K562 (cell line): ENCODE measurements at regions not wholly inside any gene's neighbourhood (a gene's known extent, or its start where the extent isn't known, plus 50 kb on each side); places are given as distances from the start of the nearest gene placed in this dataset.

Experiments
- ATAC-seq: fragments of 200-7000 bp; cut with Tn5 transposase; 3 replicates; pipeline ENCODE4 v1.9.1; 2020; ENCODE audit warnings: moderate library complexity
- BruUV-seq: library from RNA; stranded (reverse); fragments of 400-500 nt; replicated peaks from 2 replicates; lab custom pipeline; 2021; lab: Mats Ljungman, UMichigan
- CTCF ChIA-PET: fragments of 300-600 bp; formaldehyde crosslinking; extraction: SDS; loops from one replicate; lab custom pipeline; 2021; ENCODE audit warnings: low intra/inter-chr PET ratio; lab: Yijun Ruan, JAX
- POLR2A ChIA-PET: fragments of 300-600, 350-650 bp; sonication (Branson Sonifier 250); formaldehyde crosslinking; extraction: SDS; loops from one replicate; lab custom pipeline; 2021; ENCODE audit warnings: antibody characterized with exemption, inconsistent platforms; lab: Yijun Ruan, JAX
- DNase-seq, 4 experiments: peaks; one replicate each; pipeline versions ENCODE4 v3.0.0 to v3.0.0-alpha.2; 2011 to 2018; ENCODE audit warnings: low spot score in 3 of 4, mixed read lengths in 3 of 4; ENCODE audit errors: extremely low read depth in 1 of 4
- FAIRE-seq: peaks from 2 replicates; lab custom pipeline; 2011; peaks lifted over from hg19 to GRCh38; lab: Jason Lieb, UNC
- H2AFZ ChIP-seq: 2 replicates; pipeline ENCODE4 v1.6.0; 2011; ENCODE audit warnings: low read depth, low read length, control low read depth, inconsistent platforms
- H3K27ac ChIP-seq: fragments of 200-600 bp; 3 replicates; pipeline ENCODE4 v1.8.0; 2011; ENCODE audit warnings: low read depth, mild to moderate bottlenecking, control low read depth, inconsistent platforms, low read length, moderate library complexity, mixed read lengths; ENCODE audit errors: extremely low read depth
- H3K27me3 ChIP-seq, 2 experiments: fragments of 300-600 bp in 1 of 2; 2 replicates in 1 of 2; 3 replicates in 1 of 2; pipeline versions ENCODE4 v1.6.0 to v1.8.0; 2011; ENCODE audit warnings: inconsistent platforms in 2 of 2, low read length in 2 of 2, mild to moderate bottlenecking in 1 of 2, mixed read lengths in 1 of 2, moderate library complexity in 1 of 2; ENCODE audit not compliant: control insufficient read depth in 2 of 2, insufficient read depth in 2 of 2
- H3K36me3 ChIP-seq: fragments of 300-600 bp; 3 replicates; pipeline ENCODE4 v1.8.0; 2011; ENCODE audit warnings: mild to moderate bottlenecking, low read length, inconsistent platforms; ENCODE audit not compliant: control insufficient read depth, insufficient read depth
- H3K4me1 ChIP-seq, 2 experiments: fragments of 200-600 bp in 1 of 2; replicated peaks in 1 of 2; 2 replicates in 1 of 2; 3 replicates in 1 of 2; pipeline versions ENCODE4 v1.5.1 to v1.8.0; 2011; ENCODE audit warnings: inconsistent platforms in 2 of 2, low read length in 2 of 2, mild to moderate bottlenecking in 1 of 2, mixed read lengths in 1 of 2, moderate library complexity in 1 of 2; ENCODE audit not compliant: control insufficient read depth in 2 of 2, insufficient read depth in 2 of 2
- H3K4me2 ChIP-seq: 2 replicates; pipeline ENCODE4 v1.6.1; 2011; ENCODE audit warnings: low read length, control low read depth, inconsistent platforms, mixed read lengths; ENCODE audit not compliant: insufficient read depth
- H3K4me3 ChIP-seq: fragments of 200-600 bp; sonication (generic), shearing (Covaris generic); 2 replicates; pipeline ENCODE4 v1.5.1; 2016; ENCODE audit warnings: control low read depth, inconsistent platforms
- H3K79me2 ChIP-seq: fragments of 200-600 bp; 3 replicates; pipeline ENCODE4 v1.8.0; 2011; ENCODE audit warnings: low read length, inconsistent platforms; ENCODE audit not compliant: control insufficient read depth, insufficient read depth
- H3K9ac ChIP-seq, 2 experiments: 2 replicates each; pipeline versions ENCODE4 v1.6.0 to v1.6.1; 2011; ENCODE audit warnings: low read depth in 2 of 2, low read length in 2 of 2, control low read depth in 1 of 2, inconsistent platforms in 1 of 2, mild to moderate bottlenecking in 1 of 2, mixed read lengths in 1 of 2; ENCODE audit not compliant: insufficient read depth in 1 of 2
- H3K9me1 ChIP-seq: one replicate; pipeline ENCODE4 v1.6.0; 2011; ENCODE audit warnings: inconsistent platforms, mild to moderate bottlenecking, low read length, moderate library complexity; ENCODE audit not compliant: control insufficient read depth, insufficient read depth
- H3K9me3 ChIP-seq: replicated peaks from 2 replicates; pipeline ENCODE4 v1.5.1; 2011; ENCODE audit warnings: low read depth, low read length, inconsistent platforms; ENCODE audit not compliant: control insufficient read depth, insufficient read depth
- H4K20me1 ChIP-seq: replicated peaks from 2 replicates; pipeline ENCODE4 v1.6.1; 2011; ENCODE audit warnings: low read length, inconsistent platforms, mixed read lengths; ENCODE audit not compliant: control insufficient read depth, insufficient read depth
- C11orf30 ChIP-seq: fragments of 450-650 bp; IDR thresholded peaks from 2 replicates; pipeline ENCODE4 v1.6.1; 2016; ENCODE audit warnings: low read depth, mild to moderate bottlenecking
- CTBP1 ChIP-seq: fragments of 450-650 bp; IDR thresholded peaks from 2 replicates; pipeline ENCODE4 v1.6.1; 2016; ENCODE audit warnings: borderline replicate concordance
- EHMT2 ChIP-seq: fragments of 450-650 bp; IDR thresholded peaks from 2 replicates; pipeline ENCODE4 v1.6.1; 2018; ENCODE audit warnings: antibody characterized with exemption
- KLF16 ChIP-seq: IDR thresholded peaks from 2 replicates; pipeline ENCODE4 v1.6.1; 2016; ENCODE audit warnings: antibody characterized with exemption
- MCM2 ChIP-seq: fragments of 450-650 bp; IDR thresholded peaks from 2 replicates; pipeline ENCODE4 v1.6.1; 2017; ENCODE audit warnings: low read depth, mild to moderate bottlenecking
- PHTF2 ChIP-seq: fragments of 250-450 bp; sonication (Bioruptor Pico); IDR thresholded peaks from 2 replicates; pipeline ENCODE4 v1.5.0; 2021; ENCODE audit warnings: mild to moderate bottlenecking
- POU5F1 ChIP-seq: fragments of 150-350 bp; IDR thresholded peaks from 2 replicates; pipeline ENCODE4 v1.6.1; 2014; ENCODE audit warnings: borderline replicate concordance, low read length, low read depth, mild to moderate bottlenecking; ENCODE audit not compliant: partially characterized antibody
- SMAD2 ChIP-seq: fragments of 150-350 bp; IDR thresholded peaks from 2 replicates; pipeline ENCODE4 v1.6.1; 2014; ENCODE audit warnings: low read depth, mild to moderate bottlenecking, low read length
- SREBF2 ChIP-seq: sonication (generic); formaldehyde crosslinking; IDR thresholded peaks from 2 replicates; pipeline ENCODE4 v1.4.0; 2020; ENCODE audit warnings: mild to moderate bottlenecking, missing genetic modification reagents
- SRSF3 ChIP-seq: fragments of 200-400 bp; formaldehyde crosslinking; IDR thresholded peaks from 2 replicates; pipeline ENCODE4 v1.6.1; 2016; ENCODE audit warnings: mild to moderate bottlenecking, low read length, moderate library complexity; ENCODE audit not compliant: insufficient read depth
- TAF1 ChIP-seq: IDR thresholded peaks from 2 replicates; pipeline ENCODE4 v1.6.1; 2011; ENCODE audit warnings: mild to moderate bottlenecking, low read length, moderate library complexity; ENCODE audit not compliant: insufficient read depth, control insufficient read depth, severe bottlenecking; ENCODE audit errors: extremely low read depth
- ZNF165 ChIP-seq: fragments of 250-450 bp; sonication (Bioruptor Pico); IDR thresholded peaks from 2 replicates; pipeline ENCODE4 v1.4.0; 2020; ENCODE audit warnings: borderline replicate concordance
- ZNF24 ChIP-seq: fragments of 450-650 bp; IDR thresholded peaks from 2 replicates; pipeline ENCODE4 v1.6.1; 2016
- WGBS: fragments of 100-300 bp; shearing (Covaris generic); methylation state at CpG from one replicate; pipeline ENCODE4 v1.1.6; 2016; ENCODE audit warnings: low coverage, mixed read lengths; ENCODE audit not compliant: insufficient coverage; ENCODE audit errors: missing lambda C conversion rate; 5-methylcytosine and 5-hydroxymethylcytosine counted together
- in situ Hi-C: fragments of 300-500 bp; cut with MboI; formaldehyde crosslinking; loops from 4 replicates; pipeline ENCODE4 v1.15.0; 2018; ENCODE audit warnings: inconsistent platforms, mixed read lengths
- intact Hi-C: fragments of 100-400 bp; cut with micrococcal nuclease; formaldehyde crosslinking; loops from 2 replicates; pipeline ENCODE4 v1.14.2; 2022
- TF ChIP-seq, protein P1 (sequence below): fragments of 250-450 bp; sonication (Bioruptor Pico); IDR thresholded peaks from 2 replicates; pipeline ENCODE4 v1.9.0; 2021; ENCODE audit warnings: mild to moderate bottlenecking, inconsistent platforms
- TF ChIP-seq, protein P2 (sequence below): sonication (generic); formaldehyde crosslinking; IDR thresholded peaks from 2 replicates; pipeline ENCODE4 v1.9.0; 2022; ENCODE audit warnings: mild to moderate bottlenecking, missing genetic modification reagents
- TF ChIP-seq, protein P3 (sequence below): fragments of 250-450 bp; sonication (Bioruptor Pico); IDR thresholded peaks from 2 replicates; pipeline ENCODE4 v1.5.0; 2021

DNA sequence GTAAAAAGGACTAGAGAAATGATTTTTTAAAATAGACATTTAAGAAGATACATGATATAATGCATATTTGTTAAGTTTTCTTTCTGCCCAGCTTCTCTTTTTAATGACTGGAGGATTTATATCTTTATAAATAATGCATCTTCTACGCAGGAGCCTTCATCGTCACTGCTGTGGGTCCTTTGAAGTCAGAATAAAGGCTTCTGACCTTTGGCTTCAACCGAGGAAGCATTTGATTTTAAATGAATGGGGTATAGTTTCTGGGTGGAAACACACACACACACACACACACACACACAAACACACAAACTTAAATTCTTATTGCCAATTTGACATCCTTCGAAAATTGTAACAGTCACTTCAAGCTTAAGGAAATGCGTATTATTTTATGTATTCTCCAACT lies 690.9 kb downstream of the BRINP3 start:
- Histone ChIP-seq H3K4me1 (no peaks in the 10 kb centered on the region), H3K9ac (no peak overlapping the region), H3K27me3 (no peaks in the 10 kb centered on the region), H4K20me1 (no peaks in the 10 kb centered on the region), H3K4me3 (no peak overlapping the region), H3K79me2 (no peaks in the 10 kb centered on the region), H3K9me1 (no peaks in the 10 kb centered on the region), H3K36me3 (no peaks in the 10 kb centered on the region), H3K27ac (no peak overlapping the region), H3K9me3 (no peaks in the 10 kb centered on the region; the same call in none of the 2 replicates), H3K4me2 (no peak overlapping the region)
- ChIA-PET POLR2A (no interaction called here), CTCF (no interaction called here)
- no peak for ATAC-seq
- DNase-seq = no peak
- FAIRE-seq = no peak
- intact Hi-C loops = no loop called here
- in situ Hi-C loops = no loop called here
- WGBS = 0% methylated on average over 5 of the region's 5 CpGs
- TF ChIP-seq SRSF3 = no peak
- no peak for TF ChIP-seq C11orf30
- TF ChIP-seq MCM2 = no peak
- TF ChIP-seq, protein P1, sequence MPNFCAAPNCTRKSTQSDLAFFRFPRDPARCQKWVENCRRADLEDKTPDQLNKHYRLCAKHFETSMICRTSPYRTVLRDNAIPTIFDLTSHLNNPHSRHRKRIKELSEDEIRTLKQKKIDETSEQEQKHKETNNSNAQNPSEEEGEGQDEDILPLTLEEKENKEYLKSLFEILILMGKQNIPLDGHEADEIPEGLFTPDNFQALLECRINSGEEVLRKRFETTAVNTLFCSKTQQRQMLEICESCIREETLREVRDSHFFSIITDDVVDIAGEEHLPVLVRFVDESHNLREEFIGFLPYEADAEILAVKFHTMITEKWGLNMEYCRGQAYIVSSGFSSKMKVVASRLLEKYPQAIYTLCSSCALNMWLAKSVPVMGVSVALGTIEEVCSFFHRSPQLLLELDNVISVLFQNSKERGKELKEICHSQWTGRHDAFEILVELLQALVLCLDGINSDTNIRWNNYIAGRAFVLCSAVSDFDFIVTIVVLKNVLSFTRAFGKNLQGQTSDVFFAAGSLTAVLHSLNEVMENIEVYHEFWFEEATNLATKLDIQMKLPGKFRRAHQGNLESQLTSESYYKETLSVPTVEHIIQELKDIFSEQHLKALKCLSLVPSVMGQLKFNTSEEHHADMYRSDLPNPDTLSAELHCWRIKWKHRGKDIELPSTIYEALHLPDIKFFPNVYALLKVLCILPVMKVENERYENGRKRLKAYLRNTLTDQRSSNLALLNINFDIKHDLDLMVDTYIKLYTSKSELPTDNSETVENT (CRISPR knock-in tag) = no peak
- TF ChIP-seq PHTF2 = no peak
- no peak for TF ChIP-seq SMAD2
- TF ChIP-seq, protein P2, sequence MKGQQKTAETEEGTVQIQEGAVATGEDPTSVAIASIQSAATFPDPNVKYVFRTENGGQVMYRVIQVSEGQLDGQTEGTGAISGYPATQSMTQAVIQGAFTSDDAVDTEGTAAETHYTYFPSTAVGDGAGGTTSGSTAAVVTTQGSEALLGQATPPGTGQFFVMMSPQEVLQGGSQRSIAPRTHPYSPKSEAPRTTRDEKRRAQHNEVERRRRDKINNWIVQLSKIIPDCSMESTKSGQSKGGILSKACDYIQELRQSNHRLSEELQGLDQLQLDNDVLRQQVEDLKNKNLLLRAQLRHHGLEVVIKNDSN (CRISPR knock-in tag) = no peak
- TF ChIP-seq CTBP1 = no peak
- no peak for TF ChIP-seq KLF16
- TF ChIP-seq SREBF2 = no peak
- no peak for TF ChIP-seq EHMT2
- TF ChIP-seq ZNF24 = no peak
- TF ChIP-seq TAF1 = no peak
- no peak for TF ChIP-seq POU5F1
- no peak for TF ChIP-seq ZNF165 (CRISPR knock-in tag)
- TF ChIP-seq, protein P3, sequence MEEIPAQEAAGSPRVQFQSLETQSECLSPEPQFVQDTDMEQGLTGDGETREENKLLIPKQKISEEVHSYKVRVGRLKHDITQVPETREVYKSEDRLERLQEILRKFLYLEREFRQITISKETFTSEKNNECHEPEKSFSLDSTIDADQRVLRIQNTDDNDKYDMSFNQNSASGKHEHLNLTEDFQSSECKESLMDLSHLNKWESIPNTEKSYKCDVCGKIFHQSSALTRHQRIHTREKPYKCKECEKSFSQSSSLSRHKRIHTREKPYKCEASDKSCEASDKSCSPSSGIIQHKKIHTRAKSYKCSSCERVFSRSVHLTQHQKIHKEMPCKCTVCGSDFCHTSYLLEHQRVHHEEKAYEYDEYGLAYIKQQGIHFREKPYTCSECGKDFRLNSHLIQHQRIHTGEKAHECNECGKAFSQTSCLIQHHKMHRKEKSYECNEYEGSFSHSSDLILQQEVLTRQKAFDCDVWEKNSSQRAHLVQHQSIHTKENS (CRISPR knock-in tag) = no peak
- TF ChIP-seq, all 486 proteins: peak for 0
- no peak overlapping the region for H2AFZ ChIP-seq
- BruUV-seq = no TSS peak
